H9 (cell line): ENCODE measurements at regions not wholly inside any gene's neighbourhood (a gene's known extent, or its start where the extent isn't known, plus 50 kb on each side); places are given as distances from the start of the nearest gene placed in this dataset.
A peak's percentile ranks its signal among the peaks of the same experiment; 100 is the strongest.

Experiments
- DNase-seq: peaks from one replicate; pipeline ENCODE4 v3.0.0-alpha.2; 2017
- H2AFZ ChIP-seq: one replicate; pipeline ENCODE4 v1.6.1; 2013; ENCODE audit warnings: mild to moderate bottlenecking, low read length, control low read depth, moderate library complexity
- H2AK5ac ChIP-seq: 2 replicates; pipeline ENCODE4 v1.6.1; 2013; ENCODE audit warnings: low read length, control low read depth, mixed read lengths; ENCODE audit not compliant: insufficient read length
- H2BK120ac ChIP-seq: one replicate; pipeline ENCODE4 v1.6.1; 2013; ENCODE audit warnings: low read depth, mild to moderate bottlenecking, low read length, control low read depth, inconsistent platforms; ENCODE audit not compliant: poor library complexity, severe bottlenecking
- H2BK12ac ChIP-seq: 2 replicates; pipeline ENCODE4 v1.6.1; 2013; ENCODE audit warnings: low read length, control low read depth, mixed read lengths, low read depth; ENCODE audit not compliant: insufficient read length
- H2BK15ac ChIP-seq: 2 replicates; pipeline ENCODE4 v1.6.1; 2013; ENCODE audit warnings: low read depth, low read length, control low read depth
- H2BK20ac ChIP-seq: one replicate; pipeline ENCODE4 v1.6.1; 2013; ENCODE audit warnings: low read depth, mild to moderate bottlenecking, low read length, control low read depth, inconsistent platforms; ENCODE audit not compliant: poor library complexity, severe bottlenecking
- H2BK5ac ChIP-seq: 2 replicates; pipeline ENCODE4 v1.6.1; 2013; ENCODE audit warnings: low read length, control low read depth, mixed read lengths; ENCODE audit not compliant: insufficient read length
- H3K14ac ChIP-seq: 2 replicates; pipeline ENCODE4 v1.6.1; 2013; ENCODE audit warnings: low read length, control low read depth; ENCODE audit not compliant: insufficient read depth
- H3K18ac ChIP-seq: 2 replicates; pipeline ENCODE4 v1.6.1; 2013; ENCODE audit warnings: low read depth, mild to moderate bottlenecking, mixed read lengths, low read length, control low read depth; ENCODE audit not compliant: insufficient read length
- H3K23ac ChIP-seq: 2 replicates; pipeline ENCODE4 v1.6.1; 2013; ENCODE audit warnings: low read length, control low read depth, mixed read lengths, low read depth; ENCODE audit not compliant: insufficient read length
- H3K23me2 ChIP-seq: 2 replicates; pipeline ENCODE4 v1.6.1; 2013; ENCODE audit warnings: low read depth, mild to moderate bottlenecking, mixed read lengths, low read length, control low read depth; ENCODE audit not compliant: insufficient read length, poor library complexity, severe bottlenecking
- H3K27ac ChIP-seq: 2 replicates; pipeline ENCODE4 v1.5.1; 2013; ENCODE audit warnings: low read length, control low read depth, mixed read lengths, low read depth; ENCODE audit not compliant: insufficient read length
- H3K27me3 ChIP-seq: 2 replicates; pipeline ENCODE4 v1.6.1; 2013; ENCODE audit warnings: low read length, control low read depth, inconsistent platforms; ENCODE audit not compliant: insufficient read depth
- H3K4ac ChIP-seq: 2 replicates; pipeline ENCODE4 v1.6.1; 2013; ENCODE audit warnings: low read depth, mild to moderate bottlenecking, control low read depth, inconsistent platforms, low read length, moderate library complexity
- H3K4me1 ChIP-seq: 2 replicates; pipeline ENCODE4 v1.6.1; 2013; ENCODE audit warnings: low read length, control low read depth, inconsistent platforms; ENCODE audit not compliant: insufficient read depth
- H3K4me2 ChIP-seq: 2 replicates; pipeline ENCODE4 v1.6.1; 2013; ENCODE audit warnings: low read length, control low read depth, mixed read lengths; ENCODE audit not compliant: insufficient read length, insufficient read depth
- H3K56ac ChIP-seq: 2 replicates; pipeline ENCODE4 v1.6.1; 2013; ENCODE audit warnings: low read depth, mild to moderate bottlenecking, mixed read lengths, low read length, control low read depth; ENCODE audit not compliant: insufficient read length
- H3K79me1 ChIP-seq: 2 replicates; pipeline ENCODE4 v1.6.1; 2013; ENCODE audit warnings: low read depth, mild to moderate bottlenecking, moderate library complexity, low read length, control low read depth, inconsistent platforms; ENCODE audit not compliant: insufficient read depth, poor library complexity, severe bottlenecking
- H3K79me2 ChIP-seq: 2 replicates; pipeline ENCODE4 v1.6.1; 2013; ENCODE audit warnings: low read length, control low read depth, inconsistent platforms; ENCODE audit not compliant: insufficient read depth
- H3K9ac ChIP-seq: 2 replicates; pipeline ENCODE4 v1.6.1; 2013; ENCODE audit warnings: low read length, control low read depth, mixed read lengths; ENCODE audit not compliant: insufficient read length; ENCODE audit errors: extremely low read depth
- H3K9me3 ChIP-seq: one replicate; pipeline ENCODE4 v1.6.1; 2013; ENCODE audit warnings: low read depth, low read length, inconsistent platforms; ENCODE audit not compliant: control insufficient read depth
- H3T11ph ChIP-seq: one replicate; pipeline ENCODE4 v1.6.1; 2013; ENCODE audit warnings: mild to moderate bottlenecking, low read length, control low read depth, inconsistent platforms
- H4K20me1 ChIP-seq: one replicate; pipeline ENCODE4 v1.6.1; 2013; ENCODE audit not compliant: control insufficient read depth, insufficient read length, insufficient read depth
- H4K5ac ChIP-seq: 2 replicates; pipeline ENCODE4 v1.6.1; 2013; ENCODE audit warnings: low read depth, mild to moderate bottlenecking, mixed read lengths, low read length, control low read depth; ENCODE audit not compliant: insufficient read length
- H4K8ac ChIP-seq: replicated peaks from 2 replicates; pipeline ENCODE4 v1.6.1; 2013; ENCODE audit warnings: low read length, control low read depth, mixed read lengths, low read depth; ENCODE audit not compliant: insufficient read length
- H4K91ac ChIP-seq: 2 replicates; pipeline ENCODE4 v1.6.1; 2013; ENCODE audit warnings: low read depth, mild to moderate bottlenecking, moderate library complexity, mixed read lengths, low read length, control low read depth; ENCODE audit not compliant: insufficient read length
- H3K27ac Mint-ChIP-seq, 3 experiments: 2 replicates in 2 of 3; 3 replicates in 1 of 3; pipeline ENCODE4 v1.8.0; 2020 to 2021; ENCODE audit warnings: mixed read lengths in 3 of 3, mild to moderate bottlenecking in 1 of 3, moderate library complexity in 1 of 3
- H3K27me3 Mint-ChIP-seq: 2 replicates; pipeline ENCODE4 v1.8.0; 2021; ENCODE audit warnings: low read depth, mild to moderate bottlenecking, moderate library complexity, mixed read lengths
- H3K36me3 Mint-ChIP-seq, 3 experiments: 2 replicates in 2 of 3; 3 replicates in 1 of 3; pipeline ENCODE4 v1.8.0; 2020 to 2021; ENCODE audit warnings: low read depth in 3 of 3, mixed read lengths in 3 of 3; ENCODE audit not compliant: insufficient read depth in 1 of 3
- H3K4me1 Mint-ChIP-seq, 2 experiments: 2 replicates each; pipeline ENCODE4 v1.8.0; 2020; ENCODE audit warnings: mixed read lengths in 2 of 2
- H3K4me3 Mint-ChIP-seq, 2 experiments: 2 replicates in 1 of 2; 3 replicates in 1 of 2; pipeline ENCODE4 v1.8.0; 2020 to 2021; ENCODE audit warnings: mild to moderate bottlenecking in 2 of 2, mixed read lengths in 2 of 2, moderate library complexity in 1 of 2
- H3K9me3 Mint-ChIP-seq, 2 experiments: 2 replicates in 1 of 2; 3 replicates in 1 of 2; pipeline ENCODE4 v1.8.0; 2020; ENCODE audit warnings: mild to moderate bottlenecking in 2 of 2, mixed read lengths in 2 of 2, moderate library complexity in 1 of 2
- CTCF ChIP-seq: fragments of 200-600 bp; sonication (generic); conservative IDR thresholded peaks from 3 replicates; pipeline ENCODE4 v1.8.0; 2021; ENCODE audit warnings: antibody characterized with exemption, mild to moderate bottlenecking
- WGBS: extraction: QIAGEN DNeasy Blood & Tissue Kit; methylation state at CpG from one replicate; pipeline ENCODE4 v1.1.7; 2013; ENCODE audit warnings: missing lambda C conversion rate, low lambda C conversion rate, mixed read lengths; ENCODE audit not compliant: insufficient read length; ENCODE audit errors: extremely low coverage; 5-methylcytosine and 5-hydroxymethylcytosine counted together

DNA sequence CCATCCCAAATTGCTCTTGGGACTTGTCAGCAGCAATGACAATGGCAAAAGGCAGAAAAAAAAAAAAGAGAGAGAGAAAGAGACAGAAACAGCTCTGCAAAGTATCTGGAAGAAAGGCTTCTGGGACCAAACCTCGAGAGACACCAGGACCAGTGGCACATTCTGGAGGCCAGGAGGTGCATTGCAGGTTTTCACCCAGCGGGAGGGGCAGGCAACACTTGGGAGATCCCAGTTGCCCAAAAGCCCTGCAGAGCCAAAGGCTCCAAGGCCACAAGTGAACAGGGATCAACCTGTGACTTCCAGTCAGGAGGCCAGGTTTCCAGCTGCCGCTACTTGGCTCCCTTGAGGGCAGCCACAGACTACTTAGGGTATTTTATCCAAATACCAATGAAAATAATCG lies 110.8 kb upstream of the CDH5 start:
- H3K9me3 ChIP-seq = no peaks in the 10 kb centered on the region
- H3K27ac Mint-ChIP-seq = no peak overlapping the region

More for the DNA sequence above, 110.8 kb upstream of the CDH5 start:
- H2BK5ac ChIP-seq = no peak overlapping the region
- no peaks in the 10 kb centered on the region for H3K27me3 ChIP-seq
- H4K91ac ChIP-seq = no peak overlapping the region
- H3K79me1 ChIP-seq = no peaks in the 10 kb centered on the region
- H3K18ac ChIP-seq = no peak overlapping the region
- no peak overlapping the region for H3K4me2 ChIP-seq
- peak; percentile 33; the same call in 2 of the 3 replicates for TF ChIP-seq CTCF
- H3K4me1 ChIP-seq = no peaks in the 10 kb centered on the region
- Mint-ChIP-seq H3K4me1 (peaks cover 3 to 10% of the 10 kb centered on the region in 2 experiments), H3K27me3 (no peaks in the 10 kb centered on the region), H3K4me3 (no peak overlapping the region), H3K36me3 (no peaks in the 10 kb centered on the region; a peak in 1 of 7 replicates), H3K9me3 (no peaks in the 10 kb centered on the region; a peak in 1 of 5 replicates)
- no peak for DNase-seq
- H3K23me2 ChIP-seq = no peaks in the 10 kb centered on the region
- H3K23ac ChIP-seq = no peak overlapping the region
- no peak overlapping the region for H4K5ac ChIP-seq
- no peak overlapping the region for H2AK5ac ChIP-seq
- no peak overlapping the region for H2AFZ ChIP-seq
- H3K14ac ChIP-seq = no peak overlapping the region
- no peak overlapping the region for H3K4ac ChIP-seq
- H2BK15ac ChIP-seq = no peak overlapping the region
- no CpG with 5 or more reads among the region's 4 CpGs for WGBS
- H3K9ac ChIP-seq = no peak overlapping the region
- no peaks in the 10 kb centered on the region for H3K79me2 ChIP-seq
- H3K27ac ChIP-seq = no peak overlapping the region
- H2BK12ac ChIP-seq = no peak overlapping the region
- H3K56ac ChIP-seq = no peak overlapping the region
- H3T11ph ChIP-seq = no peak overlapping the region
- H4K8ac ChIP-seq = no peak overlapping the region
- no peaks in the 10 kb centered on the region for H4K20me1 ChIP-seq
- no peak overlapping the region for H2BK20ac ChIP-seq
- H2BK120ac ChIP-seq = no peak overlapping the region
